ENCODE measurements at regions not wholly inside any gene's neighbourhood (a gene's known extent, or its start where the extent isn't known, plus 50 kb on each side); places are given as distances from the start of the nearest gene placed in this dataset.

GRCh38 chr21:35792569-35793305, 267.6 kb downstream of the SETD4 start (continued):
- TF ChIP-seq ZBTB33 (IDR thresholded peaks at IDR 0.05; ENCODE audit: borderline replicate concordance, low read depth) = no peak

GRCh38 chr21:35791541-35792325, 268.6 kb downstream of the SETD4 start:
- Histone ChIP-seq H3K36me3 (replicated peaks in 1 of 2; ENCODE audit: control insufficient read depth in 1 of 2, insufficient read depth in 2 of 2, low read length in 1 of 2) (no peaks in the 10 kb centered on the region), H3F3A (replicated peaks; ENCODE audit: insufficient read depth) (no peaks in the 10 kb centered on the region), H3K9ac (no peak overlapping the region), H3K4me1 (ENCODE audit: control insufficient read depth in 1 of 2, insufficient read depth in 2 of 2, low read depth in 1 of 2, low read length in 1 of 2) (no peaks in the 10 kb centered on the region), H4K20me1 (ENCODE audit: insufficient read depth) (no peaks in the 10 kb centered on the region), H3K9me3 (no peaks in the 10 kb centered on the region), H3K4me3 (ENCODE audit: low read depth in 2 of 2, low read length in 1 of 2) (no peak overlapping the region), H2AFZ (ENCODE audit: low read depth) (no peak overlapping the region), H3K9me2 (no peaks in the 10 kb centered on the region), H3K27me3 (ENCODE audit: insufficient read depth) (no peaks in the 10 kb centered on the region), H3K27ac (ENCODE audit: low read depth in 2 of 2, low read length in 1 of 2) (no peak overlapping the region), H3K79me2 (ENCODE audit: insufficient read depth) (no peaks in the 10 kb centered on the region), H3K4me2 (no peak overlapping the region)
- ChIA-PET POLR2A (no interaction called here), CTCF (no interaction called here)
- WGBS (ENCODE audit: low lambda C conversion rate) = 23% methylated on average over 10 of the region's 10 CpGs
- DNase-seq = no peak
- TF ChIP-seq JUND (IDR thresholded peaks at IDR 0.05) (no peak), RFX5 (IDR thresholded peaks at IDR 0.05; ENCODE audit: low read length) (no peak), FOXJ3 (CRISPR knock-in tag; IDR thresholded peaks at IDR 0.05) (no peak), ZBTB33 (IDR thresholded peaks at IDR 0.05; ENCODE audit: borderline replicate concordance, low read depth) (no peak), GABPA (IDR thresholded peaks at IDR 0.05; ENCODE audit: low read depth) (no peak), SMC3 (IDR thresholded peaks at IDR 0.05; ENCODE audit: low read depth, low read length) (no peak), RAD21 (IDR thresholded peaks at IDR 0.05; ENCODE audit: low read length) (no peak), MAX (IDR thresholded peaks at IDR 0.05; ENCODE audit: low read depth) (no peak), MXI1 (IDR thresholded peaks at IDR 0.05; ENCODE audit: low read depth, low read length) (no peak), CHD2 (IDR thresholded peaks at IDR 0.05; ENCODE audit: low read length, partially characterized antibody) (no peak), FOXM1 (IDR thresholded peaks at IDR 0.05; ENCODE audit: low read depth) (no peak), POLR2AphosphoS5 (IDR thresholded peaks at IDR 0.05; ENCODE audit: low read depth, low read length) (no peak), TAF1 (IDR thresholded peaks at IDR 0.05; ENCODE audit: borderline replicate concordance, low read depth, low read length) (no peak), TEAD4 (IDR thresholded peaks at IDR 0.05; ENCODE audit: borderline replicate concordance, insufficient read depth) (no peak), RCOR1 (IDR thresholded peaks at IDR 0.05; ENCODE audit: low read length) (no peak), GATA2 (CRISPR knock-in tag; IDR thresholded peaks at IDR 0.05) (no peak)
- TF ChIP-seq, protein P1, sequence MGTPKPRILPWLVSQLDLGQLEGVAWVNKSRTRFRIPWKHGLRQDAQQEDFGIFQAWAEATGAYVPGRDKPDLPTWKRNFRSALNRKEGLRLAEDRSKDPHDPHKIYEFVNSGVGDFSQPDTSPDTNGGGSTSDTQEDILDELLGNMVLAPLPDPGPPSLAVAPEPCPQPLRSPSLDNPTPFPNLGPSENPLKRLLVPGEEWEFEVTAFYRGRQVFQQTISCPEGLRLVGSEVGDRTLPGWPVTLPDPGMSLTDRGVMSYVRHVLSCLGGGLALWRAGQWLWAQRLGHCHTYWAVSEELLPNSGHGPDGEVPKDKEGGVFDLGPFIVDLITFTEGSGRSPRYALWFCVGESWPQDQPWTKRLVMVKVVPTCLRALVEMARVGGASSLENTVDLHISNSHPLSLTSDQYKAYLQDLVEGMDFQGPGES (IDR thresholded peaks at IDR 0.05; ENCODE audit: low read depth, low read length) = no peak
- TF ChIP-seq, protein P2, sequence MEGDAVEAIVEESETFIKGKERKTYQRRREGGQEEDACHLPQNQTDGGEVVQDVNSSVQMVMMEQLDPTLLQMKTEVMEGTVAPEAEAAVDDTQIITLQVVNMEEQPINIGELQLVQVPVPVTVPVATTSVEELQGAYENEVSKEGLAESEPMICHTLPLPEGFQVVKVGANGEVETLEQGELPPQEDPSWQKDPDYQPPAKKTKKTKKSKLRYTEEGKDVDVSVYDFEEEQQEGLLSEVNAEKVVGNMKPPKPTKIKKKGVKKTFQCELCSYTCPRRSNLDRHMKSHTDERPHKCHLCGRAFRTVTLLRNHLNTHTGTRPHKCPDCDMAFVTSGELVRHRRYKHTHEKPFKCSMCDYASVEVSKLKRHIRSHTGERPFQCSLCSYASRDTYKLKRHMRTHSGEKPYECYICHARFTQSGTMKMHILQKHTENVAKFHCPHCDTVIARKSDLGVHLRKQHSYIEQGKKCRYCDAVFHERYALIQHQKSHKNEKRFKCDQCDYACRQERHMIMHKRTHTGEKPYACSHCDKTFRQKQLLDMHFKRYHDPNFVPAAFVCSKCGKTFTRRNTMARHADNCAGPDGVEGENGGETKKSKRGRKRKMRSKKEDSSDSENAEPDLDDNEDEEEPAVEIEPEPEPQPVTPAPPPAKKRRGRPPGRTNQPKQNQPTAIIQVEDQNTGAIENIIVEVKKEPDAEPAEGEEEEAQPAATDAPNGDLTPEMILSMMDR (IDR thresholded peaks at IDR 0.05) = no peak

All from SK-N-SH (cell line).